Panc1 (cell line): ENCODE measurements at regions not wholly inside any gene's neighbourhood (a gene's known extent, or its start where the extent isn't known, plus 50 kb on each side); places are given as distances from the start of the nearest gene placed in this dataset.

ENCODE experiments used
- CTCF ChIP-seq: fragments of 450-650 bp; IDR thresholded peaks from 2 replicates; pipeline ENCODE4 v1.5.1; 2017; ENCODE audit warnings: mild to moderate bottlenecking
- POLR2AphosphoS5 ChIP-seq: IDR thresholded peaks from 2 replicates; pipeline ENCODE4 v1.6.1; 2012; ENCODE audit warnings: mild to moderate bottlenecking, low read depth, low read length, moderate library complexity
- REST ChIP-seq, 2 experiments: IDR thresholded peaks; 2 replicates each; pipeline ENCODE4 v1.6.1; 2011 to 2012; ENCODE audit warnings: low read depth in 2 of 2, control low read depth in 1 of 2, low read length in 1 of 2, mild to moderate bottlenecking in 1 of 2, moderate library complexity in 1 of 2; ENCODE audit not compliant: insufficient read depth in 1 of 2

- TF ChIP-seq REST (IDR thresholded peaks at IDR 0.05; ENCODE audit: insufficient read depth in 1 of 2, low read depth in 2 of 2, low read length in 1 of 2) = no peak
- TF ChIP-seq CTCF = no peak
- TF ChIP-seq POLR2AphosphoS5 = no peak
These were observed 53.7 kb upstream of the ZNF267 start for GRCh38 chr16:31819948-31820347.
